AG04449 (cell line): ENCODE measurements at regions not wholly inside any gene's neighbourhood (a gene's known extent, or its start where the extent isn't known, plus 50 kb on each side); places are given as distances from the start of the nearest gene placed in this dataset.

Experiments
- CTCF ChIA-PET: fragments of 350-600 bp; formaldehyde crosslinking; extraction: SDS; loops from one replicate; lab custom pipeline; 2021; ENCODE audit warnings: antibody characterized with exemption; lab: Yijun Ruan, JAX
- POLR2A ChIA-PET: fragments of 400-600, 350-600 bp; formaldehyde crosslinking; extraction: SDS; loops from one replicate; lab custom pipeline; 2020; ENCODE audit warnings: antibody characterized with exemption, inconsistent platforms; lab: Yijun Ruan, JAX
- DNase-seq: peaks from one replicate; pipeline ENCODE4 v3.0.0-alpha.2; 2010; ENCODE audit warnings: low read depth, low spot score
- H3K4me3 ChIP-seq: 2 replicates; pipeline ENCODE4 v1.5.1; 2011; ENCODE audit warnings: low read depth, mild to moderate bottlenecking, control low read depth, low read length
- TF ChIP-seq, protein P1 (sequence below): IDR thresholded peaks from one replicate; pipeline ENCODE4 v1.5.1; 2011; ENCODE audit warnings: mild to moderate bottlenecking, moderate library complexity, low read length, control low read depth, inconsistent platforms; ENCODE audit not compliant: insufficient read depth; ENCODE audit errors: missing control alignments

DNA sequence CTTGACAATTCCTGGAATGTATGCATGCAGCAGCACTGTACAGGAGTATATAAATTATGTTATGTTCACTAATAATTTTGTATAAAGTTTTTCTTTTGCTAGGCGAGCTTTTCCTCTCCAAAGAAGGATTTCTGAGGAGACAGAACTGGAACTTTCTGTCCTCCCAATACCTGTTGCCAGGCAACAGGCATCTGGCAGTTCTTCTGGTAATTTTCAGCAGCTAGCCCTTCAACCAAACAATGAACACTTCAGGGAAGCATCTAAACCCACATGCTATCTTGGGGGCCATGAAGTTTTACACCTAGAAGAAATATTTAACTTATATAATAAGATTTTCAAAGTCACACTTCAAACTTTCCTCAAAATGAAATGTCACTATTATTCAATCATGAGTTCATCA, 162.9 kb upstream of the SYT10 start:
- no peak overlapping the region for H3K4me3 ChIP-seq
- DNase-seq = no peak
- CTCF ChIA-PET = no interaction called here
- POLR2A ChIA-PET = no interaction called here
- TF ChIP-seq, protein P1, sequence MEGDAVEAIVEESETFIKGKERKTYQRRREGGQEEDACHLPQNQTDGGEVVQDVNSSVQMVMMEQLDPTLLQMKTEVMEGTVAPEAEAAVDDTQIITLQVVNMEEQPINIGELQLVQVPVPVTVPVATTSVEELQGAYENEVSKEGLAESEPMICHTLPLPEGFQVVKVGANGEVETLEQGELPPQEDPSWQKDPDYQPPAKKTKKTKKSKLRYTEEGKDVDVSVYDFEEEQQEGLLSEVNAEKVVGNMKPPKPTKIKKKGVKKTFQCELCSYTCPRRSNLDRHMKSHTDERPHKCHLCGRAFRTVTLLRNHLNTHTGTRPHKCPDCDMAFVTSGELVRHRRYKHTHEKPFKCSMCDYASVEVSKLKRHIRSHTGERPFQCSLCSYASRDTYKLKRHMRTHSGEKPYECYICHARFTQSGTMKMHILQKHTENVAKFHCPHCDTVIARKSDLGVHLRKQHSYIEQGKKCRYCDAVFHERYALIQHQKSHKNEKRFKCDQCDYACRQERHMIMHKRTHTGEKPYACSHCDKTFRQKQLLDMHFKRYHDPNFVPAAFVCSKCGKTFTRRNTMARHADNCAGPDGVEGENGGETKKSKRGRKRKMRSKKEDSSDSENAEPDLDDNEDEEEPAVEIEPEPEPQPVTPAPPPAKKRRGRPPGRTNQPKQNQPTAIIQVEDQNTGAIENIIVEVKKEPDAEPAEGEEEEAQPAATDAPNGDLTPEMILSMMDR = no peak

GRCh38 chr12:33605757-33606156, 166.1 kb upstream of the SYT10 start:
- POLR2A ChIA-PET = no interaction called here
- no peak overlapping the region for H3K4me3 ChIP-seq
- DNase-seq = no peak
- CTCF ChIA-PET = no interaction called here
- TF ChIP-seq, protein P1 = no peak

DNA sequence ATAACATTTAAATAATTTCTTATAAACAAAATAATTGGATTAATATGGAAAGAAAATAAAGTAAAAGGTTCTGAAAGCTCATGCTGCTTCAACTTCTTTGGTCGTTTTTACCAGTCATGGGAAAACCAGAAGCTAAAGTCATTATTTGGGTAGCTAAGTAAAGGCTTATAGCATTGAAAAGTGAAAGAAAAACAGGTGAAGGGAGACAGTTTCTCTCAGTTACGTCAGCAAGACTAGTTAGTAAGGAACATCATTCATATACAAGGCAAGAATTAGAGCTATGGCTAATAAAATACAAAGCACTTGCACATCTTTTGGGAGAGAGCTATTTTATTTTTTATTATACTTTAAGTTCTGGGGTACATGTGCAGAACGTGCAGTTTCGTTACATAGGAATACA, 170.3 kb upstream of the SYT10 start:
- TF ChIP-seq, protein P1 = no peak
- CTCF ChIA-PET = no interaction called here
- POLR2A ChIA-PET = no interaction called here
- no peak overlapping the region for H3K4me3 ChIP-seq
- DNase-seq = no peak

DNA sequence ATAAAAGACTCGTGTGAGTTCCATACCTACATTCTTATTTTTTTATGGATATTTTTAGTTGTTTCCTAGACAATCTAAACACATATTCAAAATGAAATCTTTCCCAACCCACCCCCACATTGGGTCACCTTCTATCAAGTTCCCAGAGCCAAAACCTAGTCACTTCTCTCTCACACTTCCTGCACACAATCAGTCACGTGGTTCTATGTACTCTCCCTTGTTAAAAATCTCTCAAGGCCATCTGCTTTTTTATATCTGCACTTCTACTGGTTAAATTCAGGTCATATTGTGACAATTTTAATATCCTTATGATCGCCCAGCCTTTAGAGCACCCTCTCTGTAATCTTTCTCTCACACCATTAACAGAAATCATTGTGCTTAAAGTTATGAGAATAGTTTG, 175.0 kb upstream of the SYT10 start:
- TF ChIP-seq, protein P1 = no peak
- no peak for DNase-seq
- ChIA-PET CTCF (no interaction called here), POLR2A (no interaction called here)
- no peak overlapping the region for H3K4me3 ChIP-seq

DNA sequence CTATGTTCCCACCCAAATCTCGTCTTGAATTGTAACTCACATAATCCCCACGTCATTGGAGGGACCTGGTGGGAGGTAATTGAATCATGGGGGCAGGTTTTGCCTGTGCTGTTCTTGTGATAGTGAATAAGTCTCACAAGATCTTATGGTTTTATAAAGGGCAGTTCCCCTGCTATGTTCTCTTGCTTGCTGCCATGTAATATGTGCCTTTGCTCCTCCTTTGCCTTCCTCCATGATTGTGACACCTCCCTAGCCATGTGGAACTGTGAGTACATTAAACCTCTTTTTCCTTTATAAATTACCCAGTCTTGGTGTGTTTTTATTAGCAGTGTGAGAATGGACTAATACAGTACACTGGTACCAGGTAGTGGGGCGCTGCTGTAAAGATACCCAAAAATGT, 177.6 kb upstream of the SYT10 start:
- POLR2A ChIA-PET = no interaction called here
- CTCF ChIA-PET = no interaction called here
- TF ChIP-seq, protein P1 = no peak

GRCh38 chr12:33628087-33628486, 188.5 kb upstream of the SYT10 start:
- no peak for DNase-seq
- POLR2A ChIA-PET = no interaction called here
- CTCF ChIA-PET = no interaction called here
- H3K4me3 ChIP-seq = no peak overlapping the region
- TF ChIP-seq, protein P1 = no peak

More for the DNA sequence above, 177.6 kb upstream of the SYT10 start:
- DNase-seq = no peak
- H3K4me3 ChIP-seq = no peak overlapping the region
